A549 (cell line): ENCODE measurements at regions not wholly inside any gene's neighbourhood (a gene's known extent, or its start where the extent isn't known, plus 50 kb on each side); places are given as distances from the start of the nearest gene placed in this dataset.
"Not testable (repeated sequence)": the region's sequence is repeated elsewhere in the genome, so short reads cannot be mapped to it uniquely, and the experiment has no call there.

Source experiments
- ATAC-seq, 2 experiments: fragments of 200-7000 bp in 1 of 2; fragments of >200 bp in 1 of 2; cut with Nextera tagmentation in 1 of 2; cut with Tn5 transposase in 1 of 2; 3 replicates each; pipeline versions ENCODE4 v1.8.0 to v1.9.1; 2018 to 2020; ENCODE audit warnings: mild to moderate bottlenecking in 1 of 2, moderate library complexity in 1 of 2
- CTCF ChIA-PET: fragments of 300-600 bp; sonication (Branson Sonifier 250); formaldehyde crosslinking; extraction: SDS; loops from one replicate; lab custom pipeline; 2021; ENCODE audit warnings: antibody characterized with exemption, inconsistent platforms; lab: Yijun Ruan, JAX
- POLR2A ChIA-PET: fragments of 350-600 bp; formaldehyde crosslinking; extraction: SDS; loops from one replicate; lab custom pipeline; 2021; ENCODE audit warnings: antibody characterized with exemption, inconsistent platforms; lab: Yijun Ruan, JAX
- DNase-seq, 2 experiments: peaks; one replicate each; pipeline versions ENCODE4 v3.0.0 to v3.0.0-alpha.2; 2011 to 2016; ENCODE audit warnings: low read depth in 1 of 2, low spot score in 1 of 2
- FAIRE-seq: peaks from 2 replicates; lab custom pipeline; 2011; peaks lifted over from hg19 to GRCh38; lab: Jason Lieb, UNC
- H3K27ac ChIP-seq, 2 experiments: fragments of >200 bp; sonication (Bioruptor Twin); formaldehyde crosslinking; 3 replicates each; pipeline ENCODE4 v1.5.1; 2016 to 2017
- H3K4me1 ChIP-seq: fragments of >200 bp; sonication (Bioruptor Twin); formaldehyde crosslinking; 3 replicates; pipeline ENCODE4 v1.6.1; 2016
- H3K4me2 ChIP-seq: fragments of >200 bp; sonication (Bioruptor Twin); formaldehyde crosslinking; 3 replicates; pipeline ENCODE4 v1.6.1; 2016
- H3K4me3 ChIP-seq: fragments of >200 bp; sonication (Bioruptor Twin); formaldehyde crosslinking; 3 replicates; pipeline ENCODE4 v1.5.1; 2016
- H3K9me3 ChIP-seq: fragments of >200 bp; sonication (Bioruptor Twin); formaldehyde crosslinking; 3 replicates; pipeline ENCODE4 v1.6.1; 2016
- BHLHE40 ChIP-seq: IDR thresholded peaks from 2 replicates; pipeline ENCODE4 v1.6.1; 2012; ENCODE audit warnings: low read depth, low read length, inconsistent platforms
- CBX2 ChIP-seq: fragments of 200-600 bp; sonication (generic); IDR thresholded peaks from 2 replicates; pipeline ENCODE4 v1.6.1; 2016; ENCODE audit warnings: low read depth, mild to moderate bottlenecking, borderline replicate concordance
- CBX8 ChIP-seq: fragments of 200-600 bp; sonication (generic); IDR thresholded peaks from 2 replicates; pipeline ENCODE4 v1.6.1; 2016
- CEBPB ChIP-seq, 2 experiments: fragments of >200 bp in 1 of 2; sonication (Bioruptor Twin) in 1 of 2; formaldehyde crosslinking in 1 of 2; IDR thresholded peaks; 2 replicates each; pipeline ENCODE4 v1.6.1; 2012 to 2016
- EHMT2 ChIP-seq: fragments of 200-600 bp; sonication (generic); IDR thresholded peaks from 2 replicates; pipeline ENCODE4 v1.6.1; 2016; ENCODE audit warnings: antibody characterized with exemption, low read depth, mild to moderate bottlenecking, moderate library complexity
- FOSB ChIP-seq: fragments of 250-450 bp; sonication (Bioruptor Pico); IDR thresholded peaks from 2 replicates; pipeline ENCODE4 v1.5.0; 2020; ENCODE audit warnings: mild to moderate bottlenecking, moderate library complexity
- FOSL2 ChIP-seq, 2 experiments: fragments of 450-650 bp in 1 of 2; fragments of >200 bp in 1 of 2; sonication (Bioruptor Twin) in 1 of 2; formaldehyde crosslinking; IDR thresholded peaks; 2 replicates each; pipeline versions ENCODE4 v1.5.0 to v1.6.1; 2016 to 2020; ENCODE audit warnings: mild to moderate bottlenecking in 1 of 2, moderate library complexity in 1 of 2
- GATA3 ChIP-seq: IDR thresholded peaks from 2 replicates; pipeline ENCODE4 v1.6.1; 2012; ENCODE audit warnings: borderline replicate concordance
- HDAC2 ChIP-seq: fragments of 200-600 bp; sonication (generic); IDR thresholded peaks from 2 replicates; pipeline ENCODE4 v1.6.1; 2016
- HEYL ChIP-seq: fragments of 250-450 bp; sonication (Bioruptor Pico); IDR thresholded peaks from 2 replicates; pipeline ENCODE4 v1.8.0; 2021; ENCODE audit warnings: mild to moderate bottlenecking, moderate library complexity
- HOXB5 ChIP-seq: fragments of 250-450 bp; sonication (Bioruptor Pico); IDR thresholded peaks from 2 replicates; pipeline ENCODE4 v1.5.0; 2020; ENCODE audit warnings: mild to moderate bottlenecking, moderate library complexity
- KDM1A ChIP-seq: fragments of 200-600 bp; sonication (generic); IDR thresholded peaks from 2 replicates; pipeline ENCODE4 v1.6.1; 2016; ENCODE audit warnings: low read depth, mild to moderate bottlenecking
- KDM5A ChIP-seq: fragments of 200-600 bp; sonication (generic); IDR thresholded peaks from 2 replicates; pipeline ENCODE4 v1.6.1; 2016; ENCODE audit warnings: antibody characterized with exemption, mild to moderate bottlenecking
- NR3C1 ChIP-seq: fragments of >200 bp; sonication (Bioruptor Twin); formaldehyde crosslinking; IDR thresholded peaks from 3 replicates; pipeline ENCODE4 v1.6.1; 2017
- PHF8 ChIP-seq: fragments of 200-600 bp; sonication (generic); IDR thresholded peaks from 2 replicates; pipeline ENCODE4 v1.6.1; 2016; ENCODE audit warnings: low read depth, mild to moderate bottlenecking, antibody characterized with exemption, moderate library complexity, borderline replicate concordance
- POLR2AphosphoS2 ChIP-seq: conservative IDR thresholded peaks from 2 replicates; pipeline ENCODE4 v1.6.1; 2012; ENCODE audit warnings: low read length, improper control_type of control experiment, inconsistent platforms
- RCOR1 ChIP-seq: fragments of 150-350 bp; IDR thresholded peaks from 2 replicates; pipeline ENCODE4 v1.6.1; 2014; ENCODE audit warnings: antibody characterized with exemption, low read length, low read depth
- RFX5 ChIP-seq: fragments of 450-650 bp; IDR thresholded peaks from 2 replicates; pipeline ENCODE4 v1.7.1; 2014; ENCODE audit warnings: antibody characterized with exemption, mild to moderate bottlenecking, moderate library complexity
- SMC3 ChIP-seq: fragments of >200 bp; sonication (Bioruptor Twin); formaldehyde crosslinking; IDR thresholded peaks from 3 replicates; pipeline ENCODE4 v1.6.1; 2018; ENCODE audit warnings: inconsistent platforms
- TFCP2L1 ChIP-seq: fragments of 250-450 bp; sonication (Bioruptor Pico); IDR thresholded peaks from 2 replicates; pipeline ENCODE4 v1.5.0; 2021; ENCODE audit warnings: mild to moderate bottlenecking
- TP53 ChIP-seq: fragments of 250-450 bp; sonication (Bioruptor Pico); IDR thresholded peaks from 2 replicates; pipeline ENCODE4 v1.5.0; 2021; ENCODE audit warnings: mild to moderate bottlenecking, moderate library complexity
- ZNF302 ChIP-seq: fragments of 250-450 bp; sonication (Bioruptor Pico); IDR thresholded peaks from 2 replicates; pipeline ENCODE4 v1.9.0; 2021; ENCODE audit warnings: inconsistent platforms, mild to moderate bottlenecking, moderate library complexity
- WGBS: methylation state at CpG from one replicate; pipeline ENCODE4 v1.1.6; 2017; ENCODE audit errors: missing lambda C conversion rate; 5-methylcytosine and 5-hydroxymethylcytosine counted together
- TF ChIP-seq, protein P1 (sequence below): IDR thresholded peaks from 2 replicates; pipeline ENCODE4 v1.6.1; 2012; ENCODE audit warnings: low read depth, borderline replicate concordance
- TF ChIP-seq, protein P2 (sequence below): fragments of 200-600 bp; sonication (generic); IDR thresholded peaks from 2 replicates; pipeline ENCODE4 v1.6.1; 2016; ENCODE audit warnings: antibody characterized with exemption, mild to moderate bottlenecking, moderate library complexity
- TF ChIP-seq, protein P3 (sequence below): fragments of >200 bp; sonication (Bioruptor Twin); formaldehyde crosslinking; IDR thresholded peaks from 3 replicates; pipeline ENCODE4 v1.5.1; 2016
- TF ChIP-seq, protein P4 (sequence below): fragments of >200 bp; sonication (Bioruptor Twin); formaldehyde crosslinking; IDR thresholded peaks from 3 replicates; pipeline ENCODE4 v1.6.1; 2016

DNA sequence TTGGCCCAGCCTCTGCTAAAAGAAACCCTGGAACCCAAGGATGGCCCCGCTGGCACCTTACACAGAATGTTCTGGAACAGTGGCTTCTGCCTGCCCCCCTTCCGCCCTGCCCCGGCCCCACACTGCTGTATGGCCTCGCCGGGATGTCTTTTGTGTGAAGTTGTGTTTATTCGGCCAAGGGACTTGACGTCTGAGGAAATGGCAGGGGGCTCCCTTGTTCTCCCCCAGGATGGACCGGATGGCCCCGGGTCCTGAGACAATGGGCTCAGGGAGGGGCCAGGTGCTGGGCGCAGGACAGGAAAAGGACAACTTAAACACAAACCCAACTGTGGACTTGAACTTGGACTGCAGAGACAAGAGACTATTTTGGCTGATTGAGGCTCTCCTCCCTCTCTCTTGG lies 81.6 kb upstream of the GSE1 start:
- Histone ChIP-seq H3K9me3 (no peaks in the 10 kb centered on the region), H3K4me2 (no peak overlapping the region), H3K4me3 (no peak overlapping the region), H3K4me1 (no peaks in the 10 kb centered on the region), H3K27ac (no peak overlapping the region)
- DNase-seq (no peak), FAIRE-seq (no peak), ATAC-seq (no peak)
- TF ChIP-seq GATA3 (no peak), CBX2 (no peak), KDM1A (no peak), HDAC2 (no peak), FOSB (CRISPR knock-in tag) (no peak), HEYL (CRISPR knock-in tag) (no peak), CBX8 (no peak), FOSL2 (IDR thresholded peaks at IDR 0.05) (no peak), FOSL2 (CRISPR knock-in tag; IDR thresholded peaks at IDR 0.05) (no peak)
- TF ChIP-seq, protein P1, sequence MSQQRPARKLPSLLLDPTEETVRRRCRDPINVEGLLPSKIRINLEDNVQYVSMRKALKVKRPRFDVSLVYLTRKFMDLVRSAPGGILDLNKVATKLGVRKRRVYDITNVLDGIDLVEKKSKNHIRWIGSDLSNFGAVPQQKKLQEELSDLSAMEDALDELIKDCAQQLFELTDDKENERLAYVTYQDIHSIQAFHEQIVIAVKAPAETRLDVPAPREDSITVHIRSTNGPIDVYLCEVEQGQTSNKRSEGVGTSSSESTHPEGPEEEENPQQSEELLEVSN = no peak
- ChIA-PET POLR2A (no interaction called here), CTCF (interaction anchor here (1.3 to 4.5 kb wide), 3 partner anchors 16 to 138 kb away, joined by 3 to 47 read pairs (median 6); no protein-coding TSS in a partner anchor)
- WGBS = 78% methylated on average over 10 of the region's 10 CpGs

DNA sequence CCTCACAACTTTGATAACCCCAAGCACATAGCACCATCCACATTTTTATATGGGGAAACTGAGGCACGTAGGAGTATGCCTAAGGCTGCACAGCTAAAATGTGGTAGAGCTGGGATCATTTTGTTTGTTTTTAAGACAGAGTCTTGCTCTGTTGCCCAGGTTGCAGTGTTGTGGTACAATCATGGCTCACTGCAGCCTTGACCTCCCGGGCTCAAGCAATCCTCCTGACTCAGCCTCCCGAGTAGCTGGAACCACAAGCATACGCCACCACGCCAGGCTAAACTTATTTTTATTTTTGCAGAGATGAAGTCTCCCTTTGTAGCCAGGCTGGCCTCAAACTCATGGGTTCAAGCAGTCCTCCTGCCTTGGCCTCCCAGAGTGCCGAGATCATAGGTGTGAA lies 81.0 kb upstream of the GSE1 start:
- ChIA-PET CTCF (interaction anchor here (1.3 to 1.4 kb wide), 2 partner anchors 17 to 138 kb away, joined by 3 to 6 read pairs; no protein-coding TSS in a partner anchor), POLR2A (no interaction called here)
- WGBS = 75% methylated on average over 6 of the region's 6 CpGs
- H3K4me3 ChIP-seq = no peak overlapping the region
- H3K4me1 ChIP-seq = no peaks in the 10 kb centered on the region
- no peaks in the 10 kb centered on the region for H3K9me3 ChIP-seq
- FAIRE-seq (no peak), DNase-seq (no peak), ATAC-seq (no peak)
- no peak overlapping the region for H3K27ac ChIP-seq
- TF ChIP-seq ZNF302 (no peak), POLR2AphosphoS2 (no peak), TFCP2L1 (CRISPR knock-in tag) (no peak), CBX2 (no peak), KDM5A (no peak), RCOR1 (no peak), RFX5 (no peak), SMC3 (no peak), NR3C1 (no peak), TP53 (CRISPR knock-in tag) (no peak), CEBPB (IDR thresholded peaks at IDR 0.05) (no peak), HDAC2 (no peak), HOXB5 (CRISPR knock-in tag) (no peak), PHF8 (no peak), EHMT2 (no peak), BHLHE40 (no peak)
- TF ChIP-seq, protein P2, sequence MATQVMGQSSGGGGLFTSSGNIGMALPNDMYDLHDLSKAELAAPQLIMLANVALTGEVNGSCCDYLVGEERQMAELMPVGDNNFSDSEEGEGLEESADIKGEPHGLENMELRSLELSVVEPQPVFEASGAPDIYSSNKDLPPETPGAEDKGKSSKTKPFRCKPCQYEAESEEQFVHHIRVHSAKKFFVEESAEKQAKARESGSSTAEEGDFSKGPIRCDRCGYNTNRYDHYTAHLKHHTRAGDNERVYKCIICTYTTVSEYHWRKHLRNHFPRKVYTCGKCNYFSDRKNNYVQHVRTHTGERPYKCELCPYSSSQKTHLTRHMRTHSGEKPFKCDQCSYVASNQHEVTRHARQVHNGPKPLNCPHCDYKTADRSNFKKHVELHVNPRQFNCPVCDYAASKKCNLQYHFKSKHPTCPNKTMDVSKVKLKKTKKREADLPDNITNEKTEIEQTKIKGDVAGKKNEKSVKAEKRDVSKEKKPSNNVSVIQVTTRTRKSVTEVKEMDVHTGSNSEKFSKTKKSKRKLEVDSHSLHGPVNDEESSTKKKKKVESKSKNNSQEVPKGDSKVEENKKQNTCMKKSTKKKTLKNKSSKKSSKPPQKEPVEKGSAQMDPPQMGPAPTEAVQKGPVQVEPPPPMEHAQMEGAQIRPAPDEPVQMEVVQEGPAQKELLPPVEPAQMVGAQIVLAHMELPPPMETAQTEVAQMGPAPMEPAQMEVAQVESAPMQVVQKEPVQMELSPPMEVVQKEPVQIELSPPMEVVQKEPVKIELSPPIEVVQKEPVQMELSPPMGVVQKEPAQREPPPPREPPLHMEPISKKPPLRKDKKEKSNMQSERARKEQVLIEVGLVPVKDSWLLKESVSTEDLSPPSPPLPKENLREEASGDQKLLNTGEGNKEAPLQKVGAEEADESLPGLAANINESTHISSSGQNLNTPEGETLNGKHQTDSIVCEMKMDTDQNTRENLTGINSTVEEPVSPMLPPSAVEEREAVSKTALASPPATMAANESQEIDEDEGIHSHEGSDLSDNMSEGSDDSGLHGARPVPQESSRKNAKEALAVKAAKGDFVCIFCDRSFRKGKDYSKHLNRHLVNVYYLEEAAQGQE = no peak
- TF ChIP-seq, protein P3, sequence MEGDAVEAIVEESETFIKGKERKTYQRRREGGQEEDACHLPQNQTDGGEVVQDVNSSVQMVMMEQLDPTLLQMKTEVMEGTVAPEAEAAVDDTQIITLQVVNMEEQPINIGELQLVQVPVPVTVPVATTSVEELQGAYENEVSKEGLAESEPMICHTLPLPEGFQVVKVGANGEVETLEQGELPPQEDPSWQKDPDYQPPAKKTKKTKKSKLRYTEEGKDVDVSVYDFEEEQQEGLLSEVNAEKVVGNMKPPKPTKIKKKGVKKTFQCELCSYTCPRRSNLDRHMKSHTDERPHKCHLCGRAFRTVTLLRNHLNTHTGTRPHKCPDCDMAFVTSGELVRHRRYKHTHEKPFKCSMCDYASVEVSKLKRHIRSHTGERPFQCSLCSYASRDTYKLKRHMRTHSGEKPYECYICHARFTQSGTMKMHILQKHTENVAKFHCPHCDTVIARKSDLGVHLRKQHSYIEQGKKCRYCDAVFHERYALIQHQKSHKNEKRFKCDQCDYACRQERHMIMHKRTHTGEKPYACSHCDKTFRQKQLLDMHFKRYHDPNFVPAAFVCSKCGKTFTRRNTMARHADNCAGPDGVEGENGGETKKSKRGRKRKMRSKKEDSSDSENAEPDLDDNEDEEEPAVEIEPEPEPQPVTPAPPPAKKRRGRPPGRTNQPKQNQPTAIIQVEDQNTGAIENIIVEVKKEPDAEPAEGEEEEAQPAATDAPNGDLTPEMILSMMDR = no peak
- TF ChIP-seq, protein P4, sequence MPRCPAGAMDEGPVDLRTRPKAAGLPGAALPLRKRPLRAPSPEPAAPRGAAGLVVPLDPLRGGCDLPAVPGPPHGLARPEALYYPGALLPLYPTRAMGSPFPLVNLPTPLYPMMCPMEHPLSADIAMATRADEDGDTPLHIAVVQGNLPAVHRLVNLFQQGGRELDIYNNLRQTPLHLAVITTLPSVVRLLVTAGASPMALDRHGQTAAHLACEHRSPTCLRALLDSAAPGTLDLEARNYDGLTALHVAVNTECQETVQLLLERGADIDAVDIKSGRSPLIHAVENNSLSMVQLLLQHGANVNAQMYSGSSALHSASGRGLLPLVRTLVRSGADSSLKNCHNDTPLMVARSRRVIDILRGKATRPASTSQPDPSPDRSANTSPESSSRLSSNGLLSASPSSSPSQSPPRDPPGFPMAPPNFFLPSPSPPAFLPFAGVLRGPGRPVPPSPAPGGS = no peak
- H3K4me2 ChIP-seq = no peak overlapping the region

DNA sequence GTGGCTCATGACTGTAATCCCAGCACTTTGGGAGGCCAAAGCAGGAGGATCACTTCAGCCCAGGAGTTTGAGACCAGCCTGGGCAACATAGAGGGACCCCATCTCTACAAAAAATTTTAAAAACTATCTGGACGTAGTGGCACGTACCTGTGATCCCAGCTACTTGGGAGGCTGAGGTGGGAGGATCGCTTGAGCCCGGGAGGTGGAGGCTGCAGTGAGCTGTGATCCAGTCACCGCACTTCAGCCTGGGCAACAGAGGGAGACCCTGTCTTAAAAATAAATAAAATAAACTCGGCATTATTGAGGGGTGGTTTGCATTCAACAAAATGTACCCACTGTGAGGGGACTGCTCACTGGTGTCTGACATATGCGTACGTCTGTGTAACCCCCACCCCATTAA lies 79.5 kb upstream of the GSE1 start:
- POLR2A ChIA-PET, H3K4me3 ChIP-seq, FAIRE-seq, H3K4me1 ChIP-seq, H3K4me2 ChIP-seq, H3K9me3 ChIP-seq, ATAC-seq, DNase-seq, H3K27ac ChIP-seq, CTCF ChIA-PET: not testable (repeated sequence)
- 90% methylated on average over 8 of the region's 8 CpGs for WGBS
